Neuronal stem cell (in vitro differentiated cells): ENCODE measurements at regions not wholly inside any gene's neighbourhood (a gene's known extent, or its start where the extent isn't known, plus 50 kb on each side); places are given as distances from the start of the nearest gene placed in this dataset.

Experiments used
- DNase-seq: peaks from one replicate; pipeline ENCODE4 v3.0.0-alpha.2; 2013; ENCODE audit warnings: low spot score
- H2AFZ ChIP-seq: one replicate; pipeline ENCODE4 v1.6.1; 2013; ENCODE audit warnings: mild to moderate bottlenecking, low read length, inconsistent platforms
- H2AK5ac ChIP-seq: 2 replicates; pipeline ENCODE4 v1.6.1; 2013; ENCODE audit warnings: low read depth, mild to moderate bottlenecking, inconsistent platforms, low read length, moderate library complexity, mixed read lengths
- H2BK120ac ChIP-seq: 2 replicates; pipeline ENCODE4 v1.6.1; 2013; ENCODE audit warnings: low read depth, mild to moderate bottlenecking, inconsistent platforms, low read length, moderate library complexity, mixed read lengths
- H2BK12ac ChIP-seq: one replicate; pipeline ENCODE4 v1.6.1; 2013; ENCODE audit warnings: low read length, inconsistent platforms
- H2BK15ac ChIP-seq: 2 replicates; pipeline ENCODE4 v1.6.1; 2013; ENCODE audit warnings: mild to moderate bottlenecking, low read length, inconsistent platforms, mixed read lengths
- H2BK5ac ChIP-seq: one replicate; pipeline ENCODE4 v1.6.1; 2013; ENCODE audit warnings: inconsistent platforms, mild to moderate bottlenecking, low read length, moderate library complexity
- H3K14ac ChIP-seq: one replicate; pipeline ENCODE4 v1.6.1; 2013; ENCODE audit warnings: low read length, inconsistent platforms
- H3K18ac ChIP-seq: 2 replicates; pipeline ENCODE4 v1.6.1; 2013; ENCODE audit warnings: low read length, inconsistent platforms
- H3K23ac ChIP-seq: 2 replicates; pipeline ENCODE4 v1.6.1; 2013; ENCODE audit warnings: low read depth, mild to moderate bottlenecking, mixed read lengths, low read length, inconsistent platforms; ENCODE audit not compliant: poor library complexity
- H3K27ac ChIP-seq: replicated peaks from 3 replicates; pipeline ENCODE4 v1.5.1; 2013; ENCODE audit warnings: low read length, inconsistent platforms
- H3K27me3 ChIP-seq, 3 experiments: 2 replicates each; pipeline ENCODE4 v1.6.1; 2013; ENCODE audit warnings: low read length in 3 of 3, mild to moderate bottlenecking in 2 of 3, inconsistent platforms in 1 of 3, low read depth in 1 of 3, mixed read lengths in 1 of 3, moderate library complexity in 1 of 3; ENCODE audit not compliant: control insufficient read depth in 3 of 3, insufficient read depth in 3 of 3
- H3K36me3 ChIP-seq, 2 donors: replicated peaks in 1 of 2; 2 replicates each; pipeline ENCODE4 v1.6.1; 2013; ENCODE audit warnings: low read length in 2 of 2; ENCODE audit not compliant: control insufficient read depth in 2 of 2, insufficient read depth in 2 of 2
- H3K4ac ChIP-seq: 2 replicates; pipeline ENCODE4 v1.6.1; 2013; ENCODE audit warnings: inconsistent platforms, mild to moderate bottlenecking, low read length, moderate library complexity
- H3K4me1 ChIP-seq, 2 donors: 1 replicate in 1 of 2; 2 replicates in 1 of 2; pipeline ENCODE4 v1.6.1; 2013; ENCODE audit warnings: low read length in 2 of 2, low read depth in 1 of 2; ENCODE audit not compliant: control insufficient read depth in 2 of 2, insufficient read depth in 1 of 2
- H3K4me2 ChIP-seq: one replicate; pipeline ENCODE4 v1.6.1; 2013; ENCODE audit warnings: mild to moderate bottlenecking, low read length, inconsistent platforms; ENCODE audit not compliant: insufficient read depth, poor library complexity, severe bottlenecking
- H3K4me3 ChIP-seq, 2 donors: 2 replicates each; pipeline ENCODE4 v1.5.1; 2013; ENCODE audit warnings: low read length in 2 of 2, mild to moderate bottlenecking in 2 of 2, inconsistent platforms in 1 of 2, moderate library complexity in 1 of 2
- H3K79me1 ChIP-seq: one replicate; pipeline ENCODE4 v1.6.1; 2013; ENCODE audit warnings: low read depth, mild to moderate bottlenecking, inconsistent platforms, low read length, moderate library complexity
- H3K9ac ChIP-seq: one replicate; pipeline ENCODE4 v1.6.1; 2013; ENCODE audit warnings: mild to moderate bottlenecking, low read depth, low read length, inconsistent platforms; ENCODE audit not compliant: poor library complexity
- H3K9me3 ChIP-seq, 2 donors: replicated peaks in 1 of 2; 2 replicates each; pipeline versions ENCODE3 to v1.6.1; 2013; ENCODE audit warnings: low read length in 2 of 2, mild to moderate bottlenecking in 2 of 2, inconsistent platforms in 1 of 2, low read depth in 1 of 2, mixed read lengths in 1 of 2, moderate library complexity in 1 of 2; ENCODE audit not compliant: control insufficient read depth in 2 of 2, insufficient read depth in 1 of 2
- H4K8ac ChIP-seq: one replicate; pipeline ENCODE4 v1.6.1; 2013; ENCODE audit warnings: low read depth, mild to moderate bottlenecking, inconsistent platforms, low read length, moderate library complexity
- H4K91ac ChIP-seq: one replicate; pipeline ENCODE4 v1.6.1; 2013; ENCODE audit warnings: low read length, low read depth, mild to moderate bottlenecking, inconsistent platforms; ENCODE audit not compliant: poor library complexity
- WGBS, 2 donors: extraction: QIAGEN DNeasy Blood & Tissue Kit; methylation state at CpG; one replicate each; pipeline ENCODE4 v1.1.7; 2013; ENCODE audit warnings: missing lambda C conversion rate in 2 of 2, mixed read lengths in 1 of 2; ENCODE audit not compliant: insufficient read length in 2 of 2, insufficient replicate concordance in 1 of 2; ENCODE audit errors: extremely low coverage in 2 of 2; 5-methylcytosine and 5-hydroxymethylcytosine counted together

- no peak overlapping the region for H2BK120ac ChIP-seq
- H3K4me2 ChIP-seq = no peak overlapping the region
- H3K4me1 ChIP-seq = no peaks in the 10 kb centered on the region
- H3K4me3 ChIP-seq = no peak overlapping the region
- H3K18ac ChIP-seq = no peak overlapping the region
- no peaks in the 10 kb centered on the region for H3K79me1 ChIP-seq
- no CpG with 5 or more reads among the region's 6 CpGs for WGBS, 2 donors
- H2AFZ ChIP-seq = no peak overlapping the region
- H3K27me3 ChIP-seq = no peaks in the 10 kb centered on the region
- H3K36me3 ChIP-seq = no peaks in the 10 kb centered on the region
- H2BK5ac ChIP-seq = no peak overlapping the region
- no peak overlapping the region for H2BK15ac ChIP-seq
- no peak overlapping the region for H4K91ac ChIP-seq
- no peak overlapping the region for H4K8ac ChIP-seq
- no peak overlapping the region for H3K9ac ChIP-seq
- no peak overlapping the region for H3K23ac ChIP-seq
- no peak overlapping the region for H3K14ac ChIP-seq
- H2AK5ac ChIP-seq = no peak overlapping the region
- no peak overlapping the region for H3K27ac ChIP-seq
- no peak overlapping the region for H3K4ac ChIP-seq
- no peak overlapping the region for H2BK12ac ChIP-seq
- no peaks in the 10 kb centered on the region for H3K9me3 ChIP-seq
- DNase-seq = no peak
Measured at GRCh38 chr21:35328856-35329455, 279.9 kb upstream of the RUNX1 start.

- Histone ChIP-seq H2BK15ac (no peak overlapping the region), H2AFZ (no peak overlapping the region), H3K4me3 (no peak overlapping the region), H3K23ac (no peak overlapping the region), H3K18ac (no peak overlapping the region), H2BK5ac (no peak overlapping the region), H3K36me3 (no peaks in the 10 kb centered on the region), H3K4me2 (no peak overlapping the region), H3K14ac (no peak overlapping the region), H3K9me3 (no peaks in the 10 kb centered on the region), H3K4me1 (no peaks in the 10 kb centered on the region), H3K27ac (no peak overlapping the region), H4K8ac (no peak overlapping the region), H2AK5ac (no peak overlapping the region), H3K79me1 (no peaks in the 10 kb centered on the region), H2BK12ac (no peak overlapping the region), H3K27me3 (no peaks in the 10 kb centered on the region), H4K91ac (no peak overlapping the region), H3K4ac (no peak overlapping the region), H2BK120ac (no peak overlapping the region), H3K9ac (no peak overlapping the region)
- no CpG with 5 or more reads among the region's 2 CpGs for WGBS, 2 donors
- no peak for DNase-seq
Measured at GRCh38 chr21:35326677-35327076, 277.6 kb upstream of the RUNX1 start.

GRCh38 chr21:35325953-35326352 is 276.9 kb upstream of the RUNX1 start:
- WGBS, 2 donors = no CpG with 5 or more reads among the region's 2 CpGs
- Histone ChIP-seq H3K14ac (no peak overlapping the region), H2BK5ac (no peak overlapping the region), H4K91ac (no peak overlapping the region), H3K36me3 (no peaks in the 10 kb centered on the region), H3K18ac (no peak overlapping the region), H3K4me1 (no peaks in the 10 kb centered on the region), H3K23ac (no peak overlapping the region), H3K9ac (no peak overlapping the region), H2AFZ (no peak overlapping the region), H3K4ac (no peak overlapping the region), H3K27ac (no peak overlapping the region), H3K27me3 (no peaks in the 10 kb centered on the region), H2AK5ac (no peak overlapping the region), H4K8ac (no peak overlapping the region), H3K4me2 (no peak overlapping the region), H3K9me3 (no peaks in the 10 kb centered on the region), H2BK12ac (no peak overlapping the region), H3K79me1 (no peaks in the 10 kb centered on the region), H3K4me3 (no peak overlapping the region), H2BK15ac (no peak overlapping the region), H2BK120ac (no peak overlapping the region)
- DNase-seq = no peak

- Histone ChIP-seq H3K9ac (no peak overlapping the region), H4K8ac (no peak overlapping the region), H3K4me3 (no peak overlapping the region), H3K18ac (no peak overlapping the region), H3K4ac (no peak overlapping the region), H3K4me2 (no peak overlapping the region), H3K9me3 (no peaks in the 10 kb centered on the region), H3K27ac (no peak overlapping the region), H2BK5ac (no peak overlapping the region), H2BK12ac (no peak overlapping the region), H3K27me3 (no peaks in the 10 kb centered on the region), H3K14ac (no peak overlapping the region), H3K36me3 (no peaks in the 10 kb centered on the region), H2AFZ (no peak overlapping the region), H3K4me1 (no peaks in the 10 kb centered on the region), H3K23ac (no peak overlapping the region), H2BK120ac (no peak overlapping the region), H4K91ac (no peak overlapping the region), H2BK15ac (no peak overlapping the region), H2AK5ac (no peak overlapping the region), H3K79me1 (no peaks in the 10 kb centered on the region)
- WGBS, 2 donors = no CpG with 5 or more reads among the region's 14 CpGs
- no peak for DNase-seq
Measured at GRCh38 chr21:35324372-35325220, 275.5 kb upstream of the RUNX1 start.
